IMR-90 (cell line): ENCODE measurements at regions not wholly inside any gene's neighbourhood (a gene's known extent, or its start where the extent isn't known, plus 50 kb on each side); places are given as distances from the start of the nearest gene placed in this dataset.

Source experiments
- MAZ ChIP-seq: IDR thresholded peaks from 2 replicates; pipeline ENCODE4 v1.6.1; 2012; ENCODE audit warnings: low read depth, mild to moderate bottlenecking, low read length, improper control_type of control experiment, moderate library complexity, borderline replicate concordance
- POLR2A ChIP-seq: IDR thresholded peaks from 2 replicates; pipeline ENCODE4 v1.6.1; 2012; ENCODE audit warnings: mild to moderate bottlenecking, low read depth, low read length
- RAD21 ChIP-seq: IDR thresholded peaks from 2 replicates; pipeline ENCODE4 v1.6.1; 2012; ENCODE audit warnings: low read length, improper control_type of control experiment
- TF ChIP-seq, protein P1 (sequence below): conservative IDR thresholded peaks from 2 replicates; pipeline ENCODE4 v1.5.1; 2012; ENCODE audit warnings: mild to moderate bottlenecking, low read depth, low read length, improper control_type of control experiment

DNA sequence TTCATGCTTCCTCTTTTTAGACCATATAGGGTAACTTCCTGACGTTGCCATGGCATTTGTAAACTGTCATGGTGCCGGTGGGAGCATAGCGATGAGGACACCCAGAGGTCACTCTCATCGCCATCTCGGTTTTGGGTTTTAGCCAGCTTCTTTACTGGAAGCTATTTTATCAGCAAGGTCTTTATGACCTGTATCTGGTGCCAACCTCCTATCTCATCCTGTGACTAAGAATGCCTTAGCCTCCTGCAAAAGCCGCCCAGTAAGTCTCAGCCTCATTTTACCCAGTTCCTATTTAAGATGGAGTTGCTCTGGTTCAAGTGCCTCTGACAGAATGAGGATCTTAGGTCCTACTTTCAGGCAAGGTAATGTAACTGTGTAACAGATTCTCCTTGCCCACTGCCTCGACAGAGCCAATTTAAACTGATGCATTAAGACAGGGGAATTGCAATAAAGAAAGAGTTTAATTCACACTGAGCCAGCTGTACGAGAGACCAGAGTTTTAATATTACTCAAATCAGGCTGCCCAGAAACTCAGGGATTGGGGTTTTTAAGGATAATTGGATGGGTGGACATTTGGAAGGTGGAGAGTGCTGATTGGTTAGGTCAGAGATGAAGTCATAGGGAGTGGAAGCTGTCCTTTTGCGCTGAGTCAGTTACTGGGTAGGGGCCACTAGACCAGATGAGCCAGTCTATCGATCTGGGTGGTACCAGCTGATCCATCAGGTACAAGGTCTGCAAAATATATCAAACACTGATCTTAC lies 59.9 kb upstream of the ATF7IP2 start:
- TF ChIP-seq, protein P1, sequence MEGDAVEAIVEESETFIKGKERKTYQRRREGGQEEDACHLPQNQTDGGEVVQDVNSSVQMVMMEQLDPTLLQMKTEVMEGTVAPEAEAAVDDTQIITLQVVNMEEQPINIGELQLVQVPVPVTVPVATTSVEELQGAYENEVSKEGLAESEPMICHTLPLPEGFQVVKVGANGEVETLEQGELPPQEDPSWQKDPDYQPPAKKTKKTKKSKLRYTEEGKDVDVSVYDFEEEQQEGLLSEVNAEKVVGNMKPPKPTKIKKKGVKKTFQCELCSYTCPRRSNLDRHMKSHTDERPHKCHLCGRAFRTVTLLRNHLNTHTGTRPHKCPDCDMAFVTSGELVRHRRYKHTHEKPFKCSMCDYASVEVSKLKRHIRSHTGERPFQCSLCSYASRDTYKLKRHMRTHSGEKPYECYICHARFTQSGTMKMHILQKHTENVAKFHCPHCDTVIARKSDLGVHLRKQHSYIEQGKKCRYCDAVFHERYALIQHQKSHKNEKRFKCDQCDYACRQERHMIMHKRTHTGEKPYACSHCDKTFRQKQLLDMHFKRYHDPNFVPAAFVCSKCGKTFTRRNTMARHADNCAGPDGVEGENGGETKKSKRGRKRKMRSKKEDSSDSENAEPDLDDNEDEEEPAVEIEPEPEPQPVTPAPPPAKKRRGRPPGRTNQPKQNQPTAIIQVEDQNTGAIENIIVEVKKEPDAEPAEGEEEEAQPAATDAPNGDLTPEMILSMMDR, result no peak
- TF ChIP-seq POLR2A (no peak), RAD21 (no peak), MAZ (no peak)
